Stimulated activated naive CD8-positive, alpha-beta T cell treated with anti-CD3 and anti-CD28 coated beads, Interleukin-15, Interleukin-2, amounts not matched to agents 100 U/mL and 50 U/mL, for 24 hours (primary cell): ENCODE measurements at regions not wholly inside any gene's neighbourhood (a gene's known extent, or its start where the extent isn't known, plus 50 kb on each side); places are given as distances from the start of the nearest gene placed in this dataset.

Experiments
- ATAC-seq: fragments of 150-1000 bp; cut with Tn5 transposase; one replicate; pipeline ENCODE4 v1.10.0; 2021
- DNase-seq: peaks from one replicate; pipeline ENCODE4 v3.0.0; 2021

DNA sequence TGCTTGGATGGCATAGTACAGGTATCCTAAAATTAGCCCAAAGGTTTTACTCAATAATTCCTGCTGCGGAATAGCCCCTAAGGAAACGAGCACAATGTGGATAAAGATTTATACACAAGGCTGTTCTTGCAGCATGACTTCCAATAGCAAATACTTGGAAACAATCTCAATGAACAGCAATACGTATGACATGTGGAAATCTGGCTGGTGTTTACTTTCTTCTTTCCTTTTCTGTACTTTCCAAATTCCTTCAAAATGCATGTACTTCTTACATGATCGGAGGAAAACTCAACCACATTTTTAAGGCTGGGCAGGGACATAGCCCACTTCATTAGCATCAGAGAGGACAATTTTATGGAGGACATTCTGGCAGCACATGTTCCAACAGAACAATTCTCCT, 86.6 kb downstream of the C16orf95 start:
- no peak for ATAC-seq
- no peak for DNase-seq

DNA sequence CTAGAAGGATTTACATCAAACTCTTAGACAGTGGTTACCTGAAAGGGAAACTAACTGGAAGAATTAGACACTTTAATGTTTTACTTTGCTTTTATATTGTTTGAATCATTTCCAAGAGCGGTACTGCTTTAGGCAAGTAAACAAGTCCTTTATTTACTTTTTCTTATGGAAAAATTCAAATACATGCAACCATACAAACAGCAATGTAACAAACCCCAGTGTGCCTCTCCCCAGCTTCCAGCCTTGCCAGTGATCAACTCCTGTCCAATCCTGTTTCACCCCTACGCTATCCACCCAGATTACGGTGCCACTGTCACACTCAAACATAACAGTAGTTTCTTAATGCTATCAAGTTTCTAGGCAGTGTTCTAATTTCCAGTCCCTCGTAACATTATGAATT, 85.9 kb downstream of the C16orf95 start:
- DNase-seq: no peak
- ATAC-seq: no peak

DNA sequence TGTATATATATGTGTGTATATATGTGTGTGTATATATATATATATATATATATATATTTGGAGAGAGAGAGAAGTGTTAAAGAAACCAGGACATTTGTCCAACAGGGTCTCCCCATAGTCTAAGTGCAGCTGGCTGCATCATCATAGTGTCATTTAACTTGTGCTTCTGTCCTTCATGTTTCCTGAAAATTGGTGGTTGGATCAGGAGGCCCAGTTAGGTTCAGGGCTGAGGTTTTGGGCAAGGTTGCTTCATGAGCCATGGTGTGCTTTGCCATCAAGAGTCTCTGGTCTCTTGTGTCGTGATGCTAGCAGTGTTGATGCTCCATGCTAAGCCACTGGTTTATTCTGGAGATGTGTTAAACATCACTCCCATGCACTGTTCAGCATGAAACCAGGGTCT, 85.3 kb downstream of the C16orf95 start:
- DNase-seq (no peak), ATAC-seq (no peak)

DNA sequence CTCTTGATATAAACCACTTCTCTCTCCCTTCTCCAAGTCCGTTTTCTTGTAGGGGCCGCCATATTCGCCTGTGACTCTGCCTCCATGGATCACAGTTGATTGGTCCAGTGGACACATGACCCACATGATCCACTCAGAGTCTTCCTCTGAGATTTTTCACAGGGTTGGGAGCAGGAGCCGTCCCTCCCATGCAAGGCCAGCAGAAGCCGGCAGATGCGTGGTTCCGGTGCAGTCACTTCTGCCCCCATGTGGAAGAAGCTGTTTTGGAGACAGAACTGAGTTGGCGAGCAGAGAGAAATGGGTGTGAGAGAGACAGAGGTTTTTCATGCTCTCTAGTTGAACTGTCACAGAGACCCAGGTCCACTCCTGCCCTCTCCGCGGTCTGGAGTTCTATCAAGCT, 83.3 kb downstream of the C16orf95 start:
- ATAC-seq: no peak
- no peak for DNase-seq

DNA sequence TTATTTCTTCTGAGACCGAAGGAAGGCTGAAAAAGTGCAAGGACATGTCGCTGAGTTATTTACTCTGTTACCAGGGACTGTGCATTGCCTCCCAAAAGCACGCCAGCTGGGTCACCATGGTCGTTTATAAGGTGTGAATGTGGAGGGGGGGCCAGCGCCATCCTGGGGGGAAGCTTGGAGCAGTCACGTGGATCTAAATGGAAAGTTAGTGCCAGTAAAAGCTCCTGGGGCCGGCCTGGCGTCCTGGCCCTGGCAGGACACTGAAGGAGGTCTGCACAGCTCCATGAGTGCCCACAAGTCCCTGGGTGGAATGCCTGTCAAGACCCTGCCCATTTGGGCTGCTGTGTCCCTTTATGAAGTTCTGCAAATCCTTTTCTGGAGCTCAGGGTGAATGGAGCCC, 82.6 kb downstream of the C16orf95 start:
- ATAC-seq: no peak
- no peak for DNase-seq

DNA sequence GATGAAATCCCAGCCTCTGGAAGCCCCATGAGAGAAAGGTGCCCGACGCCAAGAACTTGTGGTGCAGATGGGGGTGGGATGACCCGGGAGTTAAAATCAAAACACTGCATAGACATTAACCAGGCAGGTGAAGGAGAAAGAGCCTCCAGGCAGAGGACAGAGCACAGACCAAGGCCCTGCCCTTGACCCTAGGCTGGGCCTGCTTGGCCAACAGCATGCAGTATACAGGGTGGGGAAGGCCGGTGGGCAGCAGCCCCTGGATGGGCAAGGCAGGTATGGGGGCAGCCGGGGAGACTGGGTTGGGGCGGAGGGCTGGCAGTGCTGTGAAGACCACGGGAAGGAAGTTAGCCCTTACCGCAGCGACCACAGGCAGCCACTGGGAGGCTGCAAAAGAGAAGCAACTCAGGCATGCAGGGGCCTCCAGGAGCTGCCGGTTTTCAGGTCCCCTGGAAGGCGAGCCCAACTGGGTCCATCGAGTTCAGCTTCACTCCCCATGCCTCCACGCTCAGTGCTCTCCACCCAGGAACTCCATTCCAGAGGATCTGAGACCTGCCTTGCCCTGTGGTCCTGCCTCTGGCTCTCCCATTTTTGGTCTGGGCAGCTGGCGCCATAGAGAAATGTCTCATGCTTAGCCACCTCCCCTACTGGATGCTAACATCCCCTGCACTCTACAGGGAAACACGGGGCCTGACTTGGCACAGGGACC, 81.2 kb downstream of the C16orf95 start:
- ATAC-seq (peak; percentile 16), DNase-seq (peak; percentile 6)

DNA sequence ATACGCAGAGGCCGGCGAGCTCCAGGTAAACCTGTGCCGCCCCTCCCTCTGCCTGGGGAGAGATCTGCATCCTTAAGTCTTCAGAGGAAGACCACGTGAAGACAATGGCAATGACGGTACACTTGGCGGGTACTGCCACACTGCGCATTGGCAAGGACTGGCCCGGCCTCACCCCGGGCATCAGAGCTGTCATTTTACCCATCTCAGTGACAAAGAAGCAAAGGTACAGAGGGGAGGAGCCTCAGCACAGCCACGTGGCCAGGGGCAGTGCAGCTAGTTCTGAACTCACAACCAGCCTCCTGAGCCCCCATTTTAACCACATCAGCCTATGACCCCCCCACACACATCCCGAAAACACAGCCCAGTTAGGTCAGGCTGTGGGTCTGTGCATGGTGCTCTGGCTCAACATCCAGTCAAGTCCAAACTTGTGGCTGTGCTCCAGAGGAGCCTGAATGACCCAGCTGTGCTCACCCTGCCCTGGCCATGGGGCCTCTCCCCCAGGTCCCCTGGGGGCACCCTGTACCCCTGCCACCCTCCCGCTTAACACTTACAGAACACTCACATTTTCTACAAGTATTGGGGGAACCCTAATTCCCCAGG, 80.6 kb downstream of the C16orf95 start:
- no peak for DNase-seq
- peak; percentile 19 for ATAC-seq

DNA sequence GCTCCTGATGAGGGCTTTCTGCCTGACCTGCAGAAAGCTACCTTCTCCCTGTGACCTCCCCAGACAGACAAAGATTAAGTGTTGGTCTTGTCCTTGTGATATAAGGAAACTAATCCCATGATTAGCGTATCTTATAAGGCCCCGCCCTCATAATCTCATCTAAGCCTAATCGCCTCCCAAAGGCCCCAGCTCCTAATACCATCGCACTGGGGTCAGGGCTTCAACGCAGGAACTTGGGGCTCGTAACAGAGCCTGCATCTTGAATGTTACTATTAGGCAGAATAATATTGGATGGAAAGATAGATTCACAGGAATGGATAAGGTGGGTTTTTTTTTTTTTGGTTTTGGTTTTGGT, 78.9 kb downstream of the C16orf95 start:
- DNase-seq (no peak), ATAC-seq (no peak)

DNA sequence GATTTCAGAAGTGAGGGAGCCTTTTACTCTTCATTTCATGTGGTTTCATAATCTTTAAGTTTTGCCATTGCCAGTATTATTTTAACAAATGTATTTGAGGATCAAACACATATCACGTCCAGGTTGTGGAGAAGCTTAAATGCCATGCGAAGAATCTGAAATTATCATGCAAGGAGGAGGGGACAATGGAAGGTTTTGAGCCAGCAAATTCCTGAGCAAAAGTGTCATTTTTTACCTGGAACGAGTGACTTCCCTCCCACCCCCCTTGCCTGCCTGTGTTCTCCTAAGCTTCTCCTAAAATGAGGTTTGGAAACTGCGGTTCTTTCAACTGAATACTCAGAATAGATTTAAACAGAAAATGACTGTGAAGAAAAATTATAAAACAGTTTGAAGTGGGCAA, 77.6 kb downstream of the C16orf95 start:
- DNase-seq (no peak), ATAC-seq (no peak)

DNA sequence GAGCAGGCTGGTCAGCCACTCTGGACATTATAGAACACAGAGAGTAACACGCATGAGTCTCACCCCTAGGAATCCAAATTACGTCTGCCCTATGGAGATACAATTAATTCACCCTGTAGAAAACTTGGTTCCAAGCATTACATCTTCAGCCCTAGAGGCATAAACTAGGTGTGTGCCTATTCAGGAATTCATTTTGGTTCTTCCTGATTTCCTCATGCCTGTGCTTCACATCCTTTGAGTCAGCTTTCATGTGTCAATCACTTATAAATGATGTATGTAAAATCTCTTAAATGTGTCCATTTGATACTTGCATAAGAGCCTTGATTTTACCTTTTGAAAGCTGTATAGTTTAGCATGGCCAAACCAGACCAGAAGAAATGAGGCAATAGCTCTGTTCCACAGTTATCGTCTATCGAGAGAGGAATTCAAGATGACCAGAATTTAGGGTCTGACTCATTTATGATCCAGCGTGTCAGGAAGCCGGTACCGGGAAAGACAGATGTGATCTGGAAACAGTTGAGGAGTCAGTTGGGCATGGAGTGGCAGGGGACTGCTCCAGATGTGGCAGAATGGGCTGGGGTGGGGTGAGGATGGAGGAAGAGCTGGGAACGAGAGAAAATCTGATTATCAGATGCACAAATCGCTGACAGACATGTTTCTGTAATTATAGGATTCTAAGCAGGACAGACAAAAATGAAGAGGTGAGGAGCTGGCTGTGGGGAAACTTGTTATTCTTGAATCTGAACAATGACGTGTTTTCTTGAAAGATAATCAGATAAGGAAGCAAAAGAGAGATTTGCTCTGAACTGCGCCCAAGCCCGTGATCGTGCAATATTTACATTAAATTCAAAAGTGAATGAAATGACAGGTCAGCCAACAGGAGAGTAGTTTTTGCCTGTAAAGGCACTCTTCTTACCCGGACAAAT, 76.7 kb downstream of the C16orf95 start:
- ATAC-seq: no peak
- no peak for DNase-seq

DNA sequence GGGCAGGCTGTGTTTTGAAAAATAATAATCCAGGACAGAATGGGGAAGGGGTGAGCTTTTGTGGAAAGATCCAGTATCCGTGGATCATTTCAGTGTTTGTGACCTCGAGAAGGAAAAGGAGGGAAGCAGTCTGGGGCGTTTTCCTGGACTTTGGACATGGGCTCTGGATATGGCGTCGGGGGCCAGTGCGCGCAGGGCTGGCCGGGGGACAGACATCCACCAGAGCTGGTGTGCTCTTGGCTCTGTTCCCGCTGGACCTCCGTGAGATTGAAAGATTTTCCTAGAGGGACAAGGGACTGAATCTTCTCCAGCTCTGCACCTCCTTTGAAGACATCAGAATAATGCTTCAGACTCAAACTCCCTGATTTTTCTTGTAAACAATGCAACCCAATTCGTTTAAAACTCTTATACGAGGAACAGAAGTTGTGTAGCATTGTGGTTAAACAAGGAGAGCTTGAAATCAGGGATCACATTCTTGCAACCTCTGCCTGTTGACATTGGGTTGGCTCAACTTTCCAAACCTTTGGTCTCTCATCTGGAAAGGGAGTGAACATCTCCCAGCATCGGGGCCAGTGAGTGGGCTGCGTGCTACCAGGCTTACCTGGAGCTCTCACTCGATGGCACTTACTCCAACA, 75.9 kb downstream of the C16orf95 start:
- ATAC-seq (no peak), DNase-seq (no peak)

DNA sequence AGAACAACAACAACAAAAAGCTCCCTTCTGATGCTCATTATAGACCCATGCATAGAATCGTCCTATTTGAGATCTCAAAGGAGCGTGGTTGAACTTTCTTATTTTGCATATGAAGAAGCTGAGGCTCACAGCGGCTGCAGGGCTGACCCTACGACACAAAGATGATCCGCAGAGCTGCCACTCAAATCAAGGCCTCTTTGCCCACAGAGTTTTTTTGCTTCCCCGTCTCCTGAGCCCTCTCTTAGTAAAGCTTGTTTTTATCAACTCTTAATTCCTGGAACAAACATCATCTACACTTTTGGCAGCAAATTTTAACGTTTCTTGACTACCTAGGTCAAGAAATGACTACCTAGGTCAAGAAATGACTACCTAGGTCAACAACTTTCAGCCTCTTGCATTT, 73.7 kb downstream of the C16orf95 start:
- ATAC-seq: no peak

DNA sequence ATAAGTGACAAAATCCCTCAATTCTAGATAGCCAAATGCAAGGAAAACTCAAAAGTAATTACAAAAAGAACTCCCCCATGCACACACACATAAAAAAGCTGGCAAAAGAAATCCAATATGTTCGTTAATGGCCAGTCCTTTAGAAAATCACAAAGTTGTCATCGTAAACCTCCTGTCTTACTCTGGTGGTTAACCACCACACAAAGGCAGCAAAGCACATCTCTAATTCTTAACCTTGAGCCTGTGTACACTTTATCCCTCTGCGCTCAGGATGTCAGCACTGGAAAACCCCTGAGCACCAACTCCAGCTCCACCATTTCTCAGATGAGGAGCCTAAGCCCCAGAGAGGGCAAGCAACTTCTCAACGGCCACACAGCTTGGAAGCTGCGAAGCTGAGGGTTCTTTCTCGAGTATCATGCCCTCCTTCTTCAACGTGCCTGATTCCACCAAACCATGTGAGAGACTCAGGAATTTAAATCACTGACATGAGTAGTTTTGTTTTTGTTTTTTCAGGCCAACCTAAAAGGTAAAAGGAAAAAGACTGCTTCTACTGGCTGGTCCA, 72.5 kb downstream of the C16orf95 start:
- DNase-seq (no peak), ATAC-seq (no peak)

More for the DNA sequence above, 73.7 kb downstream of the C16orf95 start:
- no peak for DNase-seq

DNA sequence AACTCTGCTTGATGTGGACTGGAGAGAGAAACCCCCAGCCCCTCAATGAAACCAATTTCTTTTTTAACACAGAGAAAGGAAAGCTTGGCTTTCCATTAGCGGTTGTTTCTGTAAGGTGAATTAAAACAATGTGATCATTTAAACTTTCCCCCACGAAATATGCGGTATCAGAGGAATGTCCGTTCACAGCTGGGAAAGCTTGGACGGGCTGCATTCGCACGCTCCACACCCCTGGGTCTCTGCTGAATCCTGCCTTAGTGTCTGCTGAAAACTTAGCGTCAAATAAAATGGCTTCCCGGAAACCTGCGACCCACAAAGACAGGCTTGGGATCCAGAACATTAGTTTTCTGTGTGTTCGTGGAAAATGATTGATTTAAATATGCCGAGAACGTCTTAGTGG, 71.7 kb downstream of the C16orf95 start:
- ATAC-seq: no peak
- DNase-seq: no peak

DNA sequence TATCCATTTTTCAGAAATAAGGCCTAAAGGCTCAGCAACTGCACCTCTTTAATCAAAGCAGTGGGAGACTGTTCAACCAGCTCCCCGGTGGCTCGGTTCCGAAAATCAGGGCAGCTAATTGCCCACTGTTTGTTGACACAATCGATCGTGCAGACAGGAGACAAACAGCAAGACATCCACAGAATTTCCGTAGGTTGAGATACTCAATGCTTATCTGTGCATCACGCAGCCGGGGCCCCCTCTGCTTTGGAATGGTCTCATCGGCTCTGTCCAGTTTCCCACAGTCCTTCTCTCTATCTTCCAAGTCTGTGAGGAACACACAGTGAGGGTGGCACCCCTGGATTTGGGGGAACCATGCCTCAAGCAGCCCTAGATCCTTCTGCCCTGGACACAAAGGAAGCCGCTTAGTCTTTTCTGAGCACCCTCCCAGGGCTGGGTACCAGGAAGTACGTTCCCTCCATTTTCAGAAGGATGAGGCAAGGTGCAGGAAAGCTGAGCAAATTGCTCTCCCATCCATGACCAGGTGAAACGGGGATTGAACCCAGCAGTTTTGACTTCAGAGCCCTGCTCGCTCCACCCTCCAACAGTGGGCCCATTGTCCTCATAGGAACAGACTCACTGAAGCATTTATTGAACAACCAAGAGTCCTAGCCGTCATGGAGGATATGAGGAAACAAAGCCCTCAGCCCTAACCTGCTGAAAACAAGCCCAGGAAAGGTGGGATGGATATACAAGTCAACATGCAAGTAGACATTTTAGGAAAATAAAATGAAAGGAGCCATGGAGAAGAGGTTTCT, 70.7 kb downstream of the C16orf95 start:
- ATAC-seq (no peak), DNase-seq (no peak)

DNA sequence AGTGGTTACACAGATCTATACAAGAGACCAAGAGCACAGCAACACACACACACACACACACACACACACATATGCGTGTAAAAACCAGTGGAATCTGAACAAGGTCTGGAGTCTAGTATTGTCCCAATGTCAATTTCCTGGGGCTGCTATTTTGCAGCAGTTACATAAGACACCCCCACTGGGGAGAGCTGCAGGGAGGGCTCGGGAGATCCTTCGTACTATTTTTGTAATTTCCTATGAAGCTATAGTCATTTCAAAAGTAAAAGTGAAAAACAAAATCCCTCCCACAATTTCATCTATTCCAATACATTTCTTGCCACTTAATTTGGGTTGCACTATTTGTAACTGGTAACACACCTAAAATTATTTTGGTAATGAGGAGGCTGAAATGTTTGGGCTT, 68.5 kb downstream of the C16orf95 start:
- DNase-seq (no peak), ATAC-seq (no peak)

DNA sequence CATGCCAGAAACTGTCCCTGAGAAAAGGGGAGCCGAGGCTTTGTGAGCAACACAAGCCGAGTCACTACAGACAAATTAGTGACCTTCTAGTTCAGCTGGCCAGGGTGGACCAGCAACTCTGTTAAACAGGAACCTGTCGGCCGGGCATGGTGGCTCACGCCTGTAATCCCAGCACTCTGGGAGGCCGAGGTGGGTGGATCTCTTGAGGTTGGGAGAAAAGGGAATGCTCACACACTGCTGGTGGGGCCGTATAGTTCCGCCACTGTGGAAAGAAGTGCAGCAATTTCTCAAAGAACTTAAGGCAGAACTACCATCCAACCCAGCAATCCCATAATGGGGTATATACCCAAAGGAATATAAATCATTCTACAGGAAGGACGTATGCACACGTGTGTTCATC, 67.8 kb downstream of the C16orf95 start:
- DNase-seq (no peak), ATAC-seq (no peak)

DNA sequence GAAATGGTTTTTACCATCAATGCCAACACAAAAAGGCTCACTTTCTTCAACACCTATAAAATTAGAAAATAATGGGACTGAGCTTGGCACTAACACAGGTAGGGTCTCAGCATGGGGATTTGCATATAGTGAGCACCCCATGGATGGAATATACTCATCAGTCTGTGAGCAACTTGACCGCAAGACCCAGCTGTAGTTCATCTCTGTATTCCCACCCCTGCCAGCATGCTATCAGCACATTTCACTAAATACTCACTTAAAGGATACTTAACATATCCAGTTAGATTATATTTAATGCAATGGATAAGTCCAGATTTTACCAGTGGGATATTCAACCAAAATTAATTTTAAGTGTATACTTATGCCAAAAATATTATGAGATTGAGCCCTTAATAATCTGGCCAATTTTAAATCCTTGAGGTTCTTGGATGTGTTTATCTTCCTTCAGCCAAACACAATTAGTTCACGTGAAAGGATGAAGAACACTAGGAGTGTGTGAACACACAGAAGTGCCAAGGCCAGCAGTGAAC, 66.7 kb downstream of the C16orf95 start:
- no peak for ATAC-seq
- no peak for DNase-seq

DNA sequence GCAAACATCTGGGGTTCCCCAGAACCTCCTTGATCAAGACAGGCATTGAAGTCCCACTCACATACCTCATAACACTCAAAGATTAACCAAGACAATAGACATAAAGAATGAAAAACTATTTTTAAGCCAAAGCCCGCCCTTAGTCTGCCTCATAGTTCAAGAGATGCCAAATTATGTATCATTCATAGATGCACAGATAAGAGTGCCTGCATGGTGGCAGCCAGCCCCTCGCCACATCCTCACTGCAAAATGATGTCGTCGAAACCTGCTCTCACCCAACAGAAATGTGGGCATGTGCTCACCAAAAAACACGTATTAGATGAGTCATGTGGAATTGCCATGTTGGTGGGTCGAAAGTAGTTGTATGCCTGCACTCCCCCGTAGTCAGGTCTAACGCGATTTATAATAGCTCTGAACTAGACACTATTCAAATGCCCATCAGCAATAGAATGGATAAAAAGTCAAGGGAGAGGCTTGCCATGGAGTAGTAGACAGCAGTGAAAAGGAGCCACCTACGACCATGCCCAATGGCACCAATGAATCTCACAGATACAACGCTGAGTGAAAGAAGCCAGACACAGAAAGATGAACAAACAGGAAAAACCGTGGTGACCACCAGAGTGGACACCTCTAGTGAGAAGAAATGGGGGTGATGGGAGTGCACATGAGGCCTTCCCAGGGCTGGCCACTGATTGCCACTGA, 64.8 kb downstream of the C16orf95 start:
- ATAC-seq (peak; percentile 70), DNase-seq (no peak)
